Neural progenitor cell (in vitro differentiated cells): ENCODE measurements at regions not wholly inside any gene's neighbourhood (a gene's known extent, or its start where the extent isn't known, plus 50 kb on each side); places are given as distances from the start of the nearest gene placed in this dataset.

Source experiments
- DNase-seq: peaks from one replicate; pipeline ENCODE4 v3.0.0-alpha.2; 2016; ENCODE audit warnings: low spot score
- H2AFZ ChIP-seq: fragments of 200-600 bp; sonication (generic); replicated peaks from 2 replicates; pipeline ENCODE4 v1.6.1; 2016; ENCODE audit warnings: antibody characterized with exemption
- H3F3A ChIP-seq: fragments of 200-600 bp; sonication (generic); 2 replicates; pipeline ENCODE4 v1.6.1; 2016; ENCODE audit warnings: antibody characterized with exemption, low read depth
- H3K27ac ChIP-seq: fragments of 200-600 bp; sonication (generic); 2 replicates; pipeline ENCODE4 v1.5.1; 2016; ENCODE audit warnings: mild to moderate bottlenecking
- H3K27me3 ChIP-seq: fragments of 200-600 bp; sonication (generic); 2 replicates; pipeline ENCODE4 v1.6.1; 2016; ENCODE audit warnings: mild to moderate bottlenecking, moderate library complexity
- H3K36me3 ChIP-seq: fragments of 200-600 bp; sonication (generic); 2 replicates; pipeline ENCODE4 v1.5.1; 2016
- H3K4me1 ChIP-seq: fragments of 200-600 bp; sonication (generic); 2 replicates; pipeline ENCODE4 v1.6.1; 2016; ENCODE audit warnings: mixed run types
- H3K4me2 ChIP-seq: fragments of 200-600 bp; sonication (generic); 2 replicates; pipeline ENCODE4 v1.6.1; 2016
- H3K4me3 ChIP-seq: fragments of 200-600 bp; sonication (generic); 2 replicates; pipeline ENCODE4 v1.5.1; 2016
- H3K79me2 ChIP-seq: fragments of 200-600 bp; sonication (generic); 2 replicates; pipeline ENCODE4 v1.6.1; 2016; ENCODE audit warnings: low read depth
- H3K9ac ChIP-seq: fragments of 200-600 bp; sonication (generic); 2 replicates; pipeline ENCODE4 v1.6.1; 2016
- H3K9me3 ChIP-seq: fragments of 200-600 bp; sonication (generic); 2 replicates; pipeline ENCODE4 v1.5.1; 2016; ENCODE audit warnings: low read depth
- H4K20me1 ChIP-seq: fragments of 200-600 bp; sonication (generic); 2 replicates; pipeline ENCODE4 v1.6.1; 2016; ENCODE audit warnings: low read depth
- H3K27ac Mint-ChIP-seq: 3 replicates; pipeline ENCODE4 v1.8.0; 2021; ENCODE audit warnings: mixed read lengths
- H3K27me3 Mint-ChIP-seq: 2 replicates; pipeline ENCODE4 v1.8.0; 2022; ENCODE audit warnings: low read depth, mild to moderate bottlenecking, inconsistent platforms, moderate library complexity, mixed read lengths; ENCODE audit not compliant: insufficient read depth
- H3K36me3 Mint-ChIP-seq: 3 replicates; pipeline ENCODE4 v1.8.0; 2021; ENCODE audit warnings: mixed read lengths
- H3K4me1 Mint-ChIP-seq: 3 replicates; pipeline ENCODE4 v1.8.0; 2021; ENCODE audit warnings: mixed read lengths
- H3K4me3 Mint-ChIP-seq: 3 replicates; pipeline ENCODE4 v1.8.0; 2021; ENCODE audit warnings: mild to moderate bottlenecking, moderate library complexity, mixed read lengths
- H3K9me3 Mint-ChIP-seq: 3 replicates; pipeline ENCODE4 v1.8.0; 2020; ENCODE audit warnings: mixed read lengths
- CTCF ChIP-seq: fragments of 200-600 bp; sonication (generic); IDR thresholded peaks from 2 replicates; pipeline ENCODE4 v1.5.1; 2017; ENCODE audit warnings: antibody characterized with exemption, mild to moderate bottlenecking
- EZH2 ChIP-seq: fragments of 200-600 bp; sonication (generic); IDR thresholded peaks from 2 replicates; pipeline ENCODE4 v1.6.1; 2017; ENCODE audit warnings: antibody characterized with exemption, mild to moderate bottlenecking, moderate library complexity
- EZH2phosphoT487 ChIP-seq: fragments of 200-600 bp; sonication (generic); IDR thresholded peaks from 2 replicates; pipeline ENCODE4 v1.6.1; 2017; ENCODE audit warnings: antibody characterized with exemption

GRCh38 chr13:108005231-108005630, 210.1 kb downstream of the LIG4 start:
- H3F3A ChIP-seq: no peaks in the 10 kb centered on the region
- Mint-ChIP-seq H3K27ac (no peak overlapping the region), H3K27me3 (no peaks in the 10 kb centered on the region), H3K4me3 (no peak overlapping the region), H3K9me3 (no peaks in the 10 kb centered on the region), H3K36me3 (no peaks in the 10 kb centered on the region), H3K4me1 (no peaks in the 10 kb centered on the region)
- no peak for DNase-seq
- no peak overlapping the region for H2AFZ ChIP-seq
- H4K20me1 ChIP-seq: no peaks in the 10 kb centered on the region
- no peaks in the 10 kb centered on the region for H3K36me3 ChIP-seq
- no peak overlapping the region for H3K4me3 ChIP-seq
- no peaks in the 10 kb centered on the region for H3K9me3 ChIP-seq
- no peaks in the 10 kb centered on the region for H3K27me3 ChIP-seq
- no peaks in the 10 kb centered on the region for H3K79me2 ChIP-seq
- peaks cover 3% of the 10 kb centered on the region for H3K4me1 ChIP-seq
- H3K9ac ChIP-seq: no peak overlapping the region
- H3K4me2 ChIP-seq: no peak overlapping the region
- no peak overlapping the region for H3K27ac ChIP-seq
- TF ChIP-seq EZH2 (no peak), CTCF (no peak), EZH2phosphoT487 (no peak)

GRCh38 chr13:108003626-108004025, 211.7 kb downstream of the LIG4 start:
- H3K27me3 ChIP-seq: no peaks in the 10 kb centered on the region
- Mint-ChIP-seq H3K27ac (no peak overlapping the region), H3K27me3 (no peaks in the 10 kb centered on the region), H3K4me3 (no peak overlapping the region), H3K4me1 (no peaks in the 10 kb centered on the region), H3K36me3 (no peaks in the 10 kb centered on the region), H3K9me3 (no peaks in the 10 kb centered on the region)
- H3K4me1 ChIP-seq: peaks cover 3% of the 10 kb centered on the region
- TF ChIP-seq CTCF (no peak), EZH2 (no peak), EZH2phosphoT487 (no peak)
- H3K9me3 ChIP-seq: no peaks in the 10 kb centered on the region
- peak; percentile 2 for DNase-seq
- H2AFZ ChIP-seq: no peak overlapping the region
- no peak overlapping the region for H3K4me2 ChIP-seq
- no peak overlapping the region for H3K4me3 ChIP-seq
- H4K20me1 ChIP-seq: no peaks in the 10 kb centered on the region
- H3F3A ChIP-seq: no peaks in the 10 kb centered on the region
- no peak overlapping the region for H3K9ac ChIP-seq
- no peaks in the 10 kb centered on the region for H3K36me3 ChIP-seq
- H3K27ac ChIP-seq: no peak overlapping the region
- H3K79me2 ChIP-seq: no peaks in the 10 kb centered on the region

- Mint-ChIP-seq H3K9me3 (no peaks in the 10 kb centered on the region), H3K4me3 (no peak overlapping the region), H3K27me3 (no peaks in the 10 kb centered on the region), H3K4me1 (no peaks in the 10 kb centered on the region), H3K27ac (no peak overlapping the region), H3K36me3 (no peaks in the 10 kb centered on the region)
- Histone ChIP-seq H3K27me3 (no peaks in the 10 kb centered on the region), H3K27ac (no peak overlapping the region), H3K4me2 (no peak overlapping the region), H3K9ac (no peak overlapping the region), H3F3A (no peaks in the 10 kb centered on the region), H3K79me2 (no peaks in the 10 kb centered on the region), H3K4me1 (peaks cover 3% of the 10 kb centered on the region), H3K36me3 (no peaks in the 10 kb centered on the region), H2AFZ (no peak overlapping the region), H4K20me1 (no peaks in the 10 kb centered on the region), H3K9me3 (no peaks in the 10 kb centered on the region), H3K4me3 (no peak overlapping the region)
- DNase-seq: no peak
- TF ChIP-seq EZH2 (no peak), CTCF (no peak), EZH2phosphoT487 (no peak)
Observed at GRCh38 chr13:108000998-108001397, 214.3 kb downstream of the LIG4 start.

GRCh38 chr13:107999751-108000150, 215.6 kb downstream of the LIG4 start:
- no peak overlapping the region for H2AFZ ChIP-seq
- no peaks in the 10 kb centered on the region for H3K9me3 Mint-ChIP-seq
- no peak overlapping the region for H3K4me3 ChIP-seq
- H3K27me3 ChIP-seq: no peaks in the 10 kb centered on the region
- DNase-seq: no peak
- no peaks in the 10 kb centered on the region for H3K4me1 ChIP-seq
- H3K9me3 ChIP-seq: no peaks in the 10 kb centered on the region
- no peaks in the 10 kb centered on the region for H3K79me2 ChIP-seq
- H3K4me1 Mint-ChIP-seq: no peaks in the 10 kb centered on the region
- no peaks in the 10 kb centered on the region for H3K36me3 ChIP-seq
- no peak overlapping the region for H3K27ac Mint-ChIP-seq
- H3K27ac ChIP-seq: no peak overlapping the region
- H3K36me3 Mint-ChIP-seq: no peaks in the 10 kb centered on the region
- no peaks in the 10 kb centered on the region for H3F3A ChIP-seq
- H3K9ac ChIP-seq: no peak overlapping the region
- H3K4me3 Mint-ChIP-seq: no peak overlapping the region
- H3K27me3 Mint-ChIP-seq: no peaks in the 10 kb centered on the region
- no peaks in the 10 kb centered on the region for H4K20me1 ChIP-seq
- TF ChIP-seq CTCF (no peak), EZH2phosphoT487 (no peak), EZH2 (no peak)
- no peak overlapping the region for H3K4me2 ChIP-seq
